Vagina (tissue), 2 donors: ENCODE measurements at regions not wholly inside any gene's neighbourhood (a gene's known extent, or its start where the extent isn't known, plus 50 kb on each side); places are given as distances from the start of the nearest gene placed in this dataset.

Experiments
- DNase-seq, 2 donors: peaks; one replicate each; pipeline ENCODE4 v3.0.0-alpha.2; 2017; ENCODE audit errors: extremely low spot score in 2 of 2
- H3K27ac ChIP-seq: fragments of 200-600 bp; sonication (generic); one replicate; pipeline ENCODE4 v1.5.1; 2019
- H3K27me3 ChIP-seq: fragments of 200-600 bp; sonication (generic); one replicate; pipeline ENCODE4 v1.5.1; 2019
- H3K36me3 ChIP-seq, 2 donors: fragments of 200-600 bp; sonication (generic); one replicate each; pipeline ENCODE4 v1.5.1; 2017 to 2019
- H3K4me1 ChIP-seq: fragments of 200-600 bp; sonication (generic); one replicate; pipeline ENCODE4 v1.5.1; 2019
- H3K4me3 ChIP-seq, 2 donors: fragments of 200-600 bp; sonication (generic); 1 replicate in 1 of 2; 2 replicates in 1 of 2; pipeline ENCODE4 v1.5.1; 2016 to 2019
- H3K9me3 ChIP-seq: fragments of 200-600 bp; sonication (generic); one replicate; pipeline ENCODE4 v1.5.1; 2019
- CTCF ChIP-seq, 3 experiments: fragments of 450-650 bp in 2 of 3; fragments of 200-600 bp in 1 of 3; sonication (generic) in 1 of 3; IDR thresholded peaks; one replicate each; pipeline ENCODE4 v1.5.1; 2017 to 2019; ENCODE audit warnings: antibody characterized with exemption in 3 of 3, mild to moderate bottlenecking in 2 of 3, moderate library complexity in 2 of 3
- POLR2A ChIP-seq, 2 donors: fragments of 450-650 bp; IDR thresholded peaks; one replicate each; pipeline ENCODE4 v1.6.1; 2017; ENCODE audit warnings: antibody characterized with exemption in 2 of 2, mild to moderate bottlenecking in 2 of 2, moderate library complexity in 2 of 2
- POLR2AphosphoS5 ChIP-seq, 2 donors: sonication (generic); formaldehyde crosslinking; IDR thresholded peaks; one replicate each; pipeline ENCODE4 v1.9.0; 2017; ENCODE audit warnings: antibody characterized with exemption in 2 of 2, mild to moderate bottlenecking in 2 of 2, low read depth in 1 of 2; ENCODE audit not compliant: insufficient read depth in 1 of 2
- intact Hi-C: fragments of 100-400 bp; cut with DNase I; formaldehyde crosslinking; loops from one replicate; pipeline ENCODE4 v1.15.1; 2023

- Histone ChIP-seq H3K36me3 (no peaks in the 10 kb centered on the region), H3K9me3 (no peaks in the 10 kb centered on the region), H3K27ac (no peak overlapping the region), H3K27me3 (no peaks in the 10 kb centered on the region), H3K4me1 (no peaks in the 10 kb centered on the region), H3K4me3 (no peak overlapping the region)
- intact Hi-C loops = no loop called here
- no peak for DNase-seq
- TF ChIP-seq POLR2AphosphoS5 (IDR thresholded peaks at IDR 0.05; ENCODE audit: insufficient read depth in 1 of 2, low read depth in 1 of 2) (no peak), POLR2A (IDR thresholded peaks at IDR 0.05) (no peak), CTCF (IDR thresholded peaks at IDR 0.05) (no peak)
Observed at GRCh38 chr2:160898581-160899307, 261.5 kb upstream of the TANK start.

- intact Hi-C loops = no loop called here
- no peak overlapping the region for H3K4me3 ChIP-seq
- H3K27ac ChIP-seq = no peak overlapping the region
- H3K27me3 ChIP-seq = no peaks in the 10 kb centered on the region
- TF ChIP-seq POLR2A (IDR thresholded peaks at IDR 0.05) (no peak), CTCF (IDR thresholded peaks at IDR 0.05) (no peak), POLR2AphosphoS5 (IDR thresholded peaks at IDR 0.05; ENCODE audit: insufficient read depth in 1 of 2, low read depth in 1 of 2) (no peak)
- H3K9me3 ChIP-seq = no peaks in the 10 kb centered on the region
- no peaks in the 10 kb centered on the region for H3K36me3 ChIP-seq
- no peaks in the 10 kb centered on the region for H3K4me1 ChIP-seq
- DNase-seq = no peak
Observed at GRCh38 chr2:160901613-160902012, 258.6 kb upstream of the TANK start.

GRCh38 chr2:160905862-160906261, 254.4 kb upstream of the TANK start:
- DNase-seq = no peak
- Histone ChIP-seq H3K27me3 (no peaks in the 10 kb centered on the region), H3K4me3 (no peak overlapping the region), H3K9me3 (no peaks in the 10 kb centered on the region), H3K36me3 (no peaks in the 10 kb centered on the region), H3K4me1 (peaks cover 11% of the 10 kb centered on the region), H3K27ac (no peak overlapping the region)
- TF ChIP-seq POLR2A (IDR thresholded peaks at IDR 0.05) (no peak), CTCF (IDR thresholded peaks at IDR 0.05) (no peak), POLR2AphosphoS5 (IDR thresholded peaks at IDR 0.05; ENCODE audit: insufficient read depth in 1 of 2, low read depth in 1 of 2) (no peak)
- intact Hi-C loops = no loop called here

- Histone ChIP-seq H3K4me1 (peaks cover 16% of the 10 kb centered on the region), H3K36me3 (no peaks in the 10 kb centered on the region), H3K9me3 (no peaks in the 10 kb centered on the region), H3K4me3 (no peak overlapping the region), H3K27ac (no peak overlapping the region), H3K27me3 (no peaks in the 10 kb centered on the region)
- TF ChIP-seq POLR2A (IDR thresholded peaks at IDR 0.05) (no peak), POLR2AphosphoS5 (IDR thresholded peaks at IDR 0.05; ENCODE audit: insufficient read depth in 1 of 2, low read depth in 1 of 2) (no peak), CTCF (IDR thresholded peaks at IDR 0.05) (no peak)
- intact Hi-C loops = no loop called here
- no peak for DNase-seq
Observed at GRCh38 chr2:160906878-160907277, 253.3 kb upstream of the TANK start.

- no peaks in the 10 kb centered on the region for H3K36me3 ChIP-seq
- TF ChIP-seq POLR2AphosphoS5 (IDR thresholded peaks at IDR 0.05; ENCODE audit: insufficient read depth in 1 of 2, low read depth in 1 of 2) (no peak), CTCF (IDR thresholded peaks at IDR 0.05) (no peak), POLR2A (IDR thresholded peaks at IDR 0.05) (no peak)
- H3K4me1 ChIP-seq = peaks cover 24% of the 10 kb centered on the region
- H3K27ac ChIP-seq = no peak overlapping the region
- no peaks in the 10 kb centered on the region for H3K27me3 ChIP-seq
- DNase-seq = no peak
- no peaks in the 10 kb centered on the region for H3K9me3 ChIP-seq
- H3K4me3 ChIP-seq = no peak overlapping the region
- intact Hi-C loops = no loop called here
Observed at GRCh38 chr2:160907738-160908137, 252.5 kb upstream of the TANK start.
